ENCODE measurements at regions not wholly inside any gene's neighbourhood (a gene's known extent, or its start where the extent isn't known, plus 50 kb on each side); places are given as distances from the start of the nearest gene placed in this dataset.

DNA sequence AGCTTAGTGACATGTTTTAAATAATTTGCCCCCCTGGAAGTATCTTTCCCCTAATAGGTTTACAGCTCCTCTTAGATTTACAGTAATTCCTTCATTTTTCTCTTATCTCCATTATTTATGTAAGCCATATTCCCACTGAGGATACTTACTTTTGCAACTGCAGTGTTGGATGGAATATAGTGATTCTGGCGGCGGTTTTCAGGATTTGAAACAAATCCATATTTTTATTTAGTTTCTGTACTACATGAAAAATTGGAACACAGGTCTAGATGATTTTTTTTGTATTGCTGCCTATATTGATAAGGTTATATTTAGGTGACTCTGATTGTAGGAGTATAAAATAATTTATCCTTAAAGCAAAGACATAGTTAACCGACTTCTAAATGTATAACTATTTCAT, 391.6 kb upstream of the SUCLG2 start:
- TF ChIP-seq EP300 (IDR thresholded peaks at IDR 0.05) (no peak), POLR2A (IDR thresholded peaks at IDR 0.05) (no peak)
- TF ChIP-seq, protein P1, sequence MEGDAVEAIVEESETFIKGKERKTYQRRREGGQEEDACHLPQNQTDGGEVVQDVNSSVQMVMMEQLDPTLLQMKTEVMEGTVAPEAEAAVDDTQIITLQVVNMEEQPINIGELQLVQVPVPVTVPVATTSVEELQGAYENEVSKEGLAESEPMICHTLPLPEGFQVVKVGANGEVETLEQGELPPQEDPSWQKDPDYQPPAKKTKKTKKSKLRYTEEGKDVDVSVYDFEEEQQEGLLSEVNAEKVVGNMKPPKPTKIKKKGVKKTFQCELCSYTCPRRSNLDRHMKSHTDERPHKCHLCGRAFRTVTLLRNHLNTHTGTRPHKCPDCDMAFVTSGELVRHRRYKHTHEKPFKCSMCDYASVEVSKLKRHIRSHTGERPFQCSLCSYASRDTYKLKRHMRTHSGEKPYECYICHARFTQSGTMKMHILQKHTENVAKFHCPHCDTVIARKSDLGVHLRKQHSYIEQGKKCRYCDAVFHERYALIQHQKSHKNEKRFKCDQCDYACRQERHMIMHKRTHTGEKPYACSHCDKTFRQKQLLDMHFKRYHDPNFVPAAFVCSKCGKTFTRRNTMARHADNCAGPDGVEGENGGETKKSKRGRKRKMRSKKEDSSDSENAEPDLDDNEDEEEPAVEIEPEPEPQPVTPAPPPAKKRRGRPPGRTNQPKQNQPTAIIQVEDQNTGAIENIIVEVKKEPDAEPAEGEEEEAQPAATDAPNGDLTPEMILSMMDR (IDR thresholded peaks at IDR 0.05): no peak

Data from tibial nerve (tissue), 4 donors.